HepG2 (cell line): ENCODE measurements at regions not wholly inside any gene's neighbourhood (a gene's known extent, or its start where the extent isn't known, plus 50 kb on each side); places are given as distances from the start of the nearest gene placed in this dataset.

ENCODE experiments used
- ATAC-seq: fragments of 200-7000 bp; cut with Tn5 transposase; 3 replicates; pipeline ENCODE4 v1.9.1; 2020; ENCODE audit warnings: mild to moderate bottlenecking, moderate library complexity
- BruUV-seq: library from RNA; stranded (reverse); fragments of 400-500 nt; replicated peaks from 2 replicates; lab custom pipeline; 2021; lab: Mats Ljungman, UMichigan
- CTCF ChIA-PET: fragments of 300-600 bp; formaldehyde crosslinking; extraction: SDS; loops from one replicate; lab custom pipeline; 2021; ENCODE audit warnings: low total read pairs, inconsistent platforms, low intra/inter-chr PET ratio; lab: Yijun Ruan, JAX
- POLR2A ChIA-PET: fragments of 350-600 bp; sonication (Branson Sonifier 250); formaldehyde crosslinking; loops from one replicate; lab custom pipeline; 2020; ENCODE audit warnings: antibody characterized with exemption, inconsistent platforms; lab: Yijun Ruan, JAX
- DNase-seq: peaks from one replicate; pipeline ENCODE4 v3.0.0-alpha.2; 2015; ENCODE audit warnings: low spot score
- FAIRE-seq: peaks from 3 replicates; lab custom pipeline; 2011; peaks lifted over from hg19 to GRCh38; lab: Jason Lieb, UNC
- H2AFZ ChIP-seq: one replicate; pipeline ENCODE4 v1.6.1; 2011; ENCODE audit warnings: low read length, inconsistent platforms
- H3K27ac ChIP-seq: fragments of 300-600 bp; 3 replicates; pipeline ENCODE4 v1.8.0; 2011; ENCODE audit warnings: mixed run types, mild to moderate bottlenecking, mixed read lengths, low read length, inconsistent platforms; ENCODE audit not compliant: insufficient read depth; ENCODE audit errors: extremely low read length
- H3K27me3 ChIP-seq, 2 experiments: fragments of 200-600 bp in 1 of 2; 2 replicates in 1 of 2; 3 replicates in 1 of 2; pipeline versions ENCODE4 v1.6.0 to v1.8.0; 2011; ENCODE audit warnings: low read length in 2 of 2, mild to moderate bottlenecking in 2 of 2, moderate library complexity in 2 of 2, inconsistent platforms in 1 of 2; ENCODE audit not compliant: insufficient read depth in 2 of 2, control insufficient read depth in 1 of 2
- H3K36me3 ChIP-seq, 2 experiments: fragments of 200-600 bp in 1 of 2; replicated peaks in 1 of 2; 2 replicates in 1 of 2; 3 replicates in 1 of 2; pipeline versions ENCODE4 v1.5.1 to v1.8.0; 2011; ENCODE audit warnings: low read length in 2 of 2, inconsistent platforms in 1 of 2; ENCODE audit not compliant: insufficient read depth in 2 of 2, control insufficient read depth in 1 of 2
- H3K4me1 ChIP-seq: 2 replicates; pipeline ENCODE4 v1.5.1; 2012; ENCODE audit warnings: low read length, inconsistent platforms; ENCODE audit not compliant: insufficient read depth
- H3K4me2 ChIP-seq: 2 replicates; pipeline ENCODE4 v1.6.0; 2011; ENCODE audit warnings: low read depth, low read length, inconsistent platforms
- H3K4me3 ChIP-seq, 3 experiments: fragments of 200-600 bp in 1 of 3; sonication (generic), shearing (Covaris generic) in 1 of 3; replicated peaks in 1 of 3; 2 replicates each; pipeline ENCODE4 v1.5.1; 2011 to 2016; ENCODE audit warnings: low read length in 3 of 3, inconsistent platforms in 2 of 3, low read depth in 2 of 3, mild to moderate bottlenecking in 2 of 3, control low read depth in 1 of 3, mixed read lengths in 1 of 3; ENCODE audit not compliant: insufficient read depth in 1 of 3
- H3K79me2 ChIP-seq: one replicate; pipeline ENCODE4 v1.6.1; 2011; ENCODE audit warnings: low read length, inconsistent platforms; ENCODE audit not compliant: insufficient read depth
- H3K9ac ChIP-seq: 2 replicates; pipeline ENCODE4 v1.6.0; 2011; ENCODE audit warnings: mild to moderate bottlenecking, low read depth, low read length, inconsistent platforms; ENCODE audit not compliant: insufficient read depth
- H3K9me3 ChIP-seq: 2 replicates; pipeline ENCODE4 v1.5.1; 2012; ENCODE audit warnings: mild to moderate bottlenecking, low read length
- H4K20me1 ChIP-seq: 2 replicates; pipeline ENCODE4 v1.6.0; 2011; ENCODE audit warnings: inconsistent platforms, mild to moderate bottlenecking, low read length, moderate library complexity; ENCODE audit not compliant: insufficient read depth
- ARID2 ChIP-seq: sonication (generic); formaldehyde crosslinking; IDR thresholded peaks from 2 replicates; pipeline ENCODE4 v1.8.1; 2022; ENCODE audit warnings: mild to moderate bottlenecking, missing genetic modification reagents, borderline replicate concordance
- ATF7 ChIP-seq, 2 experiments: fragments of 450-650 bp in 1 of 2; sonication (generic) in 1 of 2; formaldehyde crosslinking in 1 of 2; IDR thresholded peaks; 2 replicates each; pipeline versions ENCODE4 v1.4.0 to v1.6.1; 2016 to 2020; ENCODE audit warnings: antibody characterized with exemption in 1 of 2, mild to moderate bottlenecking in 1 of 2, missing genetic modification reagents in 1 of 2
- CBX1 ChIP-seq: IDR thresholded peaks from one replicate; pipeline ENCODE4 v1.6.1; 2016; ENCODE audit warnings: antibody characterized with exemption, low read depth
- GMEB2 ChIP-seq: IDR thresholded peaks from 2 replicates; pipeline ENCODE4 v1.6.1; 2016; ENCODE audit warnings: missing biosample characterization, missing genetic modification reagents, low read depth
- IKZF4 ChIP-seq: sonication (generic); formaldehyde crosslinking; IDR thresholded peaks from 2 replicates; pipeline ENCODE4 v1.5.1; 2020; ENCODE audit warnings: borderline replicate concordance, mild to moderate bottlenecking, low read depth, missing genetic modification reagents; ENCODE audit errors: not compliant biosample characterization
- MBD4 ChIP-seq: IDR thresholded peaks from 2 replicates; pipeline ENCODE4 v1.6.1; 2012; ENCODE audit warnings: low read length, inconsistent platforms, borderline replicate concordance
- MEIS2 ChIP-seq: sonication (generic); formaldehyde crosslinking; IDR thresholded peaks from 2 replicates; pipeline ENCODE4 v1.9.0; 2021; ENCODE audit warnings: mild to moderate bottlenecking, missing genetic modification reagents
- NR2F6 ChIP-seq, 2 experiments: IDR thresholded peaks; 2 replicates each; pipeline ENCODE4 v1.6.1; 2016; ENCODE audit warnings: antibody characterized with exemption in 1 of 2, mild to moderate bottlenecking in 1 of 2
- PHF5A ChIP-seq: IDR thresholded peaks from one replicate; pipeline ENCODE4 v1.6.1; 2018; ENCODE audit warnings: low read depth, missing genetic modification reagents; ENCODE audit not compliant: unreplicated experiment
- USF2 ChIP-seq, 2 experiments: sonication (generic) in 1 of 2; formaldehyde crosslinking in 1 of 2; IDR thresholded peaks; 2 replicates each; pipeline versions ENCODE4 v1.5.1 to v1.6.1; 2011 to 2020; ENCODE audit warnings: borderline replicate concordance in 1 of 2, low read depth in 1 of 2, low read length in 1 of 2, mild to moderate bottlenecking in 1 of 2, missing genetic modification reagents in 1 of 2, moderate library complexity in 1 of 2
- ZBTB21 ChIP-seq: sonication (generic); formaldehyde crosslinking; IDR thresholded peaks from 2 replicates; pipeline ENCODE4 v1.4.0; 2020; ENCODE audit warnings: missing genetic modification reagents
- ZBTB26 ChIP-seq: IDR thresholded peaks from 2 replicates; pipeline ENCODE4 v1.6.1; 2016; ENCODE audit warnings: missing compliant biosample characterization, missing genetic modification reagents, borderline replicate concordance
- ZC3H13 ChIP-seq: sonication (generic); formaldehyde crosslinking; IDR thresholded peaks from 2 replicates; pipeline ENCODE4 v1.8.1; 2023; ENCODE audit warnings: mild to moderate bottlenecking, missing genetic modification reagents, moderate library complexity
- ZFP82 ChIP-seq: sonication (generic); formaldehyde crosslinking; IDR thresholded peaks from 2 replicates; pipeline ENCODE4 v1.5.1; 2020; ENCODE audit warnings: mild to moderate bottlenecking, missing genetic modification reagents, borderline replicate concordance
- ZNF24 ChIP-seq: fragments of 450-650 bp; IDR thresholded peaks from 2 replicates; pipeline ENCODE4 v1.6.1; 2017; ENCODE audit warnings: antibody characterized with exemption, mild to moderate bottlenecking
- ZNF562 ChIP-seq: sonication (generic); formaldehyde crosslinking; IDR thresholded peaks from 2 replicates; pipeline ENCODE4 v1.8.0; 2022; ENCODE audit warnings: missing genetic modification reagents, borderline replicate concordance
- ZNF607 ChIP-seq: sonication (generic); formaldehyde crosslinking; IDR thresholded peaks from 2 replicates; pipeline ENCODE4 v1.5.1; 2020; ENCODE audit warnings: missing genetic modification reagents, mild to moderate bottlenecking, borderline replicate concordance
- ZNF704 ChIP-seq: sonication (generic); formaldehyde crosslinking; IDR thresholded peaks from 2 replicates; pipeline ENCODE4 v1.8.1; 2023; ENCODE audit warnings: mild to moderate bottlenecking, inconsistent platforms, moderate library complexity, missing genetic modification reagents, borderline replicate concordance
- in situ Hi-C: cut with HindIII; loops from 2 replicates; pipeline ENCODE4 v1.10.0; 2017; ENCODE audit warnings: low pct_unique_long_range_greater_than_20kb; ENCODE audit not compliant: extremely low pct_ligation_motif_present
- intact Hi-C: fragments of 100-400 bp; cut with micrococcal nuclease; formaldehyde crosslinking; loops from one replicate; pipeline ENCODE4 v1.10.0; 2022; ENCODE audit not compliant: unreplicated experiment

DNA sequence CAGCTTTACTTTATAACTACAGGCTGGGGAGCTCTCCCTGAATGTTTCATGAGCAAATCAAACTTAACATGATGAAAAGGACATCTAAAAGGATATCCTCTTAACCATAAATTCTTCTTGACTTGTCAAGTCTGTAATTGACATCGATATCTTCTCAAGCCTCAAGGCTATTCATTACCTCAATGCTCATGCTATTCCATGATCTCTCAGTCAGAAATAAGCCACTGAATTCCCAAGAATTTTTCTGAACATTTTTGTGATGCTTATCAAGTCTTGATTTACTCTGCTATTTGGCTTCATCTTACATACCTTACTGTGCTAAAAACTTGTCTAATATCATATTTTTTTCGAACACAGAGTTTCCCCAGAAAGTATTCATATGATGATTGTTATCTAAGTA is 433.4 kb downstream of the PDGFC start (continued):
- TF ChIP-seq USF2 (IDR thresholded peaks at IDR 0.05; ENCODE audit: low read depth, low read length), result no peak
- no peak for TF ChIP-seq USF2 (CRISPR knock-in tag; IDR thresholded peaks at IDR 0.05; ENCODE audit: borderline replicate concordance)
- no peak for TF ChIP-seq ZC3H13 (CRISPR knock-in tag)
- TF ChIP-seq IKZF4 (CRISPR knock-in tag), result no peak

DNA sequence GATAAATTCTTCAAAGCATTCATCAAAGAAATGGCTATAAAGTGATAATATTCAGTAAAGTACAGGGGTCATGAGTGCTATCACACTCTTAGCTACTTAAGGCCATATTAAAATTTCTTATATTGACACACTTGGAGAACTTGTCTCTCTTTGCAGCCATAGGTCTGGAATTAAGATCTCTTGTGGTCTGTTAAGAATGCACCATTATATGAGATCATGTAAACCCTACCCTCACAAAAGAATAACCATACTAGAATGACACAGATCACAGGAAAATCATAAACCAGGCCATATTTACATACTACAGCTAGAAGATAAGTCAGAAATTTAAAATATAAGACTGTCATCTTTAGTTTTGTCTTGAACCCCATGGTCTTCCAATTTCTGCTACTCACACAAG is 434.3 kb downstream of the PDGFC start:
- H3K27ac ChIP-seq, result no peak overlapping the region
- DNase-seq (no peak), FAIRE-seq (no peak), ATAC-seq (no peak)
- H3K9me3 ChIP-seq, result no peaks in the 10 kb centered on the region
- in situ Hi-C loops (no loop called here), intact Hi-C loops (no loop called here)
- ChIA-PET POLR2A (no interaction called here), CTCF (no interaction called here)
- H3K4me2 ChIP-seq, result no peak overlapping the region
- H4K20me1 ChIP-seq, result no peaks in the 10 kb centered on the region
- no peaks in the 10 kb centered on the region for H3K79me2 ChIP-seq
- H3K4me1 ChIP-seq, result no peaks in the 10 kb centered on the region
- no peak overlapping the region for H3K9ac ChIP-seq
- H3K27me3 ChIP-seq, result no peaks in the 10 kb centered on the region
- no TSS peak for BruUV-seq
- no peak overlapping the region for H2AFZ ChIP-seq
- H3K36me3 ChIP-seq, result no peaks in the 10 kb centered on the region
- no peak overlapping the region for H3K4me3 ChIP-seq
- no peak for TF ChIP-seq ZNF704 (CRISPR knock-in tag)
- no peak for TF ChIP-seq ZFP82 (CRISPR knock-in tag)
- no peak for TF ChIP-seq NR2F6 (IDR thresholded peaks at IDR 0.05)
- no peak for TF ChIP-seq NR2F6 (CRISPR knock-in tag; IDR thresholded peaks at IDR 0.05)
- TF ChIP-seq ZNF24, result no peak
- no peak for TF ChIP-seq MEIS2 (CRISPR knock-in tag)
- no peak for TF ChIP-seq MBD4
- no peak for TF ChIP-seq ZBTB21
- no peak for TF ChIP-seq ATF7 (IDR thresholded peaks at IDR 0.05)
- no peak for TF ChIP-seq ATF7 (CRISPR knock-in tag; IDR thresholded peaks at IDR 0.05)
- no peak for TF ChIP-seq PHF5A (CRISPR knock-in tag)
- no peak for TF ChIP-seq ZNF607 (CRISPR knock-in tag)
- TF ChIP-seq ZNF562 (CRISPR knock-in tag), result no peak
- no peak for TF ChIP-seq CBX1
- TF ChIP-seq ZBTB26 (CRISPR knock-in tag), result no peak
- TF ChIP-seq GMEB2, result no peak
- no peak for TF ChIP-seq ARID2
